ENCODE measurements at regions not wholly inside any gene's neighbourhood (a gene's known extent, or its start where the extent isn't known, plus 50 kb on each side); places are given as distances from the start of the nearest gene placed in this dataset.
A peak's percentile ranks its signal among the peaks of the same experiment; 100 is the strongest.

- no peak overlapping the region for H3K4me3 ChIP-seq (ENCODE audit: low read depth, low read length)
- no peak for DNase-seq (ENCODE audit: low read depth)
These were observed 335.3 kb downstream of the CNTNAP4 start for GRCh38 chr16:76612497-76612896.

- no peak for DNase-seq (ENCODE audit: low read depth)
- no peak overlapping the region for H3K4me3 ChIP-seq (ENCODE audit: low read depth, low read length)
These were observed 337.1 kb downstream of the CNTNAP4 start for GRCh38 chr16:76614269-76614668.

- no peak for DNase-seq (ENCODE audit: low read depth)
- H3K4me3 ChIP-seq (ENCODE audit: low read depth, low read length) = no peak overlapping the region
These were observed 345.7 kb downstream of the CNTNAP4 start for GRCh38 chr16:76622876-76623275.

GRCh38 chr16:76634847-76635697 is 357.9 kb downstream of the CNTNAP4 start:
- DNase-seq (ENCODE audit: low read depth) = no peak
- H3K4me3 ChIP-seq (ENCODE audit: low read depth, low read length) = no peak overlapping the region

GRCh38 chr16:76639685-76640289 is 362.6 kb downstream of the CNTNAP4 start:
- H3K4me3 ChIP-seq (ENCODE audit: low read depth, low read length) = no peak overlapping the region
- DNase-seq (ENCODE audit: low read depth) = no peak

- DNase-seq (ENCODE audit: low read depth) = no peak
- H3K4me3 ChIP-seq (ENCODE audit: low read depth, low read length) = no peak overlapping the region
These were observed 373.4 kb downstream of the CNTNAP4 start for GRCh38 chr16:76650582-76650981.

GRCh38 chr16:76653390-76654026 is 376.3 kb downstream of the CNTNAP4 start:
- DNase-seq (ENCODE audit: low read depth) = peak; percentile 13
- H3K4me3 ChIP-seq (ENCODE audit: low read depth, low read length) = no peak overlapping the region

- no peak overlapping the region for H3K4me3 ChIP-seq (ENCODE audit: low read depth, low read length)
- DNase-seq (ENCODE audit: low read depth) = no peak
These were observed 377.1 kb downstream of the CNTNAP4 start for GRCh38 chr16:76654088-76654820.

GRCh38 chr16:76656994-76657393 is 379.8 kb downstream of the CNTNAP4 start:
- no peak overlapping the region for H3K4me3 ChIP-seq (ENCODE audit: low read depth, low read length)
- no peak for DNase-seq (ENCODE audit: low read depth)

- no peak for DNase-seq (ENCODE audit: low read depth)
- H3K4me3 ChIP-seq (ENCODE audit: low read depth, low read length) = no peak overlapping the region
These were observed 384.6 kb downstream of the CNTNAP4 start for GRCh38 chr16:76661691-76662235.

- H3K4me3 ChIP-seq (ENCODE audit: low read depth, low read length) = no peak overlapping the region
- no peak for DNase-seq (ENCODE audit: low read depth)
These were observed 388.5 kb downstream of the CNTNAP4 start for GRCh38 chr16:76665571-76666275.

GRCh38 chr16:76668207-76668725 is 391.1 kb downstream of the CNTNAP4 start:
- no peak for DNase-seq (ENCODE audit: low read depth)
- no peak overlapping the region for H3K4me3 ChIP-seq (ENCODE audit: low read depth, low read length)

- no peak overlapping the region for H3K4me3 ChIP-seq (ENCODE audit: low read depth, low read length)
- no peak for DNase-seq (ENCODE audit: low read depth)
These were observed 392.1 kb downstream of the CNTNAP4 start for GRCh38 chr16:76669288-76669687.

- no peak for DNase-seq (ENCODE audit: low read depth)
- no peak overlapping the region for H3K4me3 ChIP-seq (ENCODE audit: low read depth, low read length)
These were observed 393.1 kb downstream of the CNTNAP4 start for GRCh38 chr16:76670125-76670857.

- no peak for DNase-seq (ENCODE audit: low read depth)
These were observed 399.2 kb downstream of the CNTNAP4 start for GRCh38 chr16:76676356-76676755.

GRCh38 chr16:76681296-76681695 is 404.1 kb downstream of the CNTNAP4 start:
- DNase-seq (ENCODE audit: low read depth) = no peak
- H3K4me3 ChIP-seq (ENCODE audit: low read depth, low read length) = no peak overlapping the region

More at GRCh38 chr16:76676356-76676755, 399.2 kb downstream of the CNTNAP4 start:
- H3K4me3 ChIP-seq (ENCODE audit: low read depth, low read length) = no peak overlapping the region

- DNase-seq (ENCODE audit: low read depth) = no peak
- H3K4me3 ChIP-seq (ENCODE audit: low read depth, low read length) = no peak overlapping the region
These were observed 405.9 kb downstream of the CNTNAP4 start for GRCh38 chr16:76683051-76683450.

GRCh38 chr16:76696876-76697275 is 419.7 kb downstream of the CNTNAP4 start:
- DNase-seq (ENCODE audit: low read depth) = no peak
- H3K4me3 ChIP-seq (ENCODE audit: low read depth, low read length) = no peak overlapping the region
